Adrenal gland (tissue), 9 donors: ENCODE measurements at regions not wholly inside any gene's neighbourhood (a gene's known extent, or its start where the extent isn't known, plus 50 kb on each side); places are given as distances from the start of the nearest gene placed in this dataset.

Experiments
- DNase-seq, 7 donors: peaks; one replicate each; pipeline ENCODE4 v3.0.0-alpha.2; 2019 to 2020
- H3K27ac ChIP-seq, 5 donors: fragments of 200-600 bp; sonication (generic) in 4 of 5; 1 replicate in 3 of 5; 2 replicates in 2 of 5; pipeline versions ENCODE4 v1.5.1 to v1.8.0; 2016 to 2020; ENCODE audit warnings: mild to moderate bottlenecking in 1 of 5
- H3K27me3 ChIP-seq: fragments of 200-600 bp; 2 replicates; pipeline ENCODE4 v1.8.0; 2021
- H3K36me3 ChIP-seq, 2 donors: fragments of 200-600 bp; replicated peaks in 1 of 2; 1 replicate in 1 of 2; 2 replicates in 1 of 2; pipeline versions ENCODE4 v1.5.1 to v1.8.0; 2018 to 2022
- H3K4me1 ChIP-seq, 2 donors: fragments of 200-600 bp; replicated peaks in 1 of 2; 1 replicate in 1 of 2; 2 replicates in 1 of 2; pipeline versions ENCODE4 v1.5.1 to v1.8.0; 2018 to 2021
- H3K4me3 ChIP-seq, 4 donors: fragments of 200-600 bp; sonication (generic) in 3 of 4; one replicate each; pipeline ENCODE4 v1.5.1; 2016 to 2018
- H3K9me3 ChIP-seq, 3 donors: fragments of 200-600 bp; sonication (generic) in 1 of 3; replicated peaks in 1 of 3; 1 replicate in 2 of 3; 2 replicates in 1 of 3; pipeline versions ENCODE4 v1.5.1 to v1.8.0; 2016 to 2021
- POLR2A ChIP-seq, 2 donors: fragments of 450-650 bp; IDR thresholded peaks; one replicate each; pipeline ENCODE4 v1.6.1; 2017; ENCODE audit warnings: antibody characterized with exemption in 2 of 2, mild to moderate bottlenecking in 2 of 2, moderate library complexity in 1 of 2
- WGBS, 4 donors: extraction: QIAGEN DNeasy Blood & Tissue Kit in 2 of 4; methylation state at CpG; one replicate each; pipeline versions ENCODE4 v1.1.5 to v1.1.7; 2013 to 2017; 5-methylcytosine and 5-hydroxymethylcytosine counted together
- intact Hi-C, 2 donors: fragments of 100-400 bp; cut with DNase I; formaldehyde crosslinking; loops; one replicate each; pipeline versions ENCODE4 v1.14.1 to v1.15.0; 2022 to 2023
- TF ChIP-seq, protein P1 (sequence below), 6 experiments: fragments of 450-650 bp in 4 of 6; fragments of 200-600 bp in 2 of 6; sonication (generic) in 1 of 6; IDR thresholded peaks; 1 replicate in 5 of 6; 2 replicates in 1 of 6; pipeline versions ENCODE4 v1.5.1 to v1.8.0; 2016 to 2021; ENCODE audit warnings: antibody characterized with exemption in 6 of 6, mild to moderate bottlenecking in 2 of 6, moderate library complexity in 1 of 6
- donor health status: healthy with polysubstance abuse.
- donor health status: Bipolar disorder and iron deficiency.
- donor health status: DM: yes; HTN: yes; CAD: no.
- donor health status: DM: no; HTN: no; CAD: no.
- donor health status: DM: no; HTN: no; CAD: no.

GRCh38 chr11:36792996-36793914, 195.2 kb upstream of the RAG2 start:
- H3K4me3 ChIP-seq: peak overlapping the region in 1 of 4 donors; percentile 23

DNA sequence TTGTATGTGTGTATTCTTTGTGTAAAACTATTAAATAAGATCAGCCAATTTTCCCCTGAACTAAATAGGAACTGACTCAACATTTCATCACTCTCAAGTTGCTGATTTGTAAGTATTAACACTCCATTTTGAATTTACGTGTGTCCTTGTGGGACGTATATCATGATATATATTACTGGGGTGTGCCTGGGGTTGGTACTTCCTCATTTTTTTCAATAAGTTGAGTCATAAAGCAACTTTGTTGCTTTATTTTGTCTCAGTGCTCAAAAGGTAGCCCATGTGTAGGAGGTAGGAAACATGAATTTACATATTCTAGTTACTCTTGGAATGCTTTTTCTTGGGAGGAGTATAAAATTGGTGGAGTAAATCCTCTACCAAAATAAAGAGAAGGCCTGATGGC, 193.9 kb upstream of the RAG2 start:
- Histone ChIP-seq H3K27me3 (no peaks in the 10 kb centered on the region), H3K27ac (no peak overlapping the region), H3K9me3 (no peaks in the 10 kb centered on the region), H3K36me3 (no peaks in the 10 kb centered on the region), H3K4me3 (no peak overlapping the region), H3K4me1 (no peaks in the 10 kb centered on the region)
- WGBS, 4 donors: 84 to 93% (median 85%) methylated on average over 2 of the region's 2 CpGs
- DNase-seq: no peak
- intact Hi-C loops: no loop called here
- TF ChIP-seq, protein P1, sequence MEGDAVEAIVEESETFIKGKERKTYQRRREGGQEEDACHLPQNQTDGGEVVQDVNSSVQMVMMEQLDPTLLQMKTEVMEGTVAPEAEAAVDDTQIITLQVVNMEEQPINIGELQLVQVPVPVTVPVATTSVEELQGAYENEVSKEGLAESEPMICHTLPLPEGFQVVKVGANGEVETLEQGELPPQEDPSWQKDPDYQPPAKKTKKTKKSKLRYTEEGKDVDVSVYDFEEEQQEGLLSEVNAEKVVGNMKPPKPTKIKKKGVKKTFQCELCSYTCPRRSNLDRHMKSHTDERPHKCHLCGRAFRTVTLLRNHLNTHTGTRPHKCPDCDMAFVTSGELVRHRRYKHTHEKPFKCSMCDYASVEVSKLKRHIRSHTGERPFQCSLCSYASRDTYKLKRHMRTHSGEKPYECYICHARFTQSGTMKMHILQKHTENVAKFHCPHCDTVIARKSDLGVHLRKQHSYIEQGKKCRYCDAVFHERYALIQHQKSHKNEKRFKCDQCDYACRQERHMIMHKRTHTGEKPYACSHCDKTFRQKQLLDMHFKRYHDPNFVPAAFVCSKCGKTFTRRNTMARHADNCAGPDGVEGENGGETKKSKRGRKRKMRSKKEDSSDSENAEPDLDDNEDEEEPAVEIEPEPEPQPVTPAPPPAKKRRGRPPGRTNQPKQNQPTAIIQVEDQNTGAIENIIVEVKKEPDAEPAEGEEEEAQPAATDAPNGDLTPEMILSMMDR (IDR thresholded peaks at IDR 0.05): no peak
- TF ChIP-seq POLR2A (IDR thresholded peaks at IDR 0.05): no peak

More at GRCh38 chr11:36792996-36793914, 195.2 kb upstream of the RAG2 start:
- H3K9me3 ChIP-seq: no peaks in the 10 kb centered on the region
- TF ChIP-seq, protein P1 (IDR thresholded peaks at IDR 0.05): no peak
- no peak for TF ChIP-seq POLR2A (IDR thresholded peaks at IDR 0.05)
- 17 to 22% (median 21%) methylated on average over 11 of the region's 11 CpGs for WGBS, 4 donors
- no peaks in the 10 kb centered on the region for H3K36me3 ChIP-seq
- no peak overlapping the region for H3K27ac ChIP-seq
- no peak for DNase-seq
- H3K27me3 ChIP-seq: no peaks in the 10 kb centered on the region
- no peaks in the 10 kb centered on the region for H3K4me1 ChIP-seq
- intact Hi-C loops: no loop called here

- Histone ChIP-seq H3K27me3 (no peaks in the 10 kb centered on the region), H3K27ac (no peak overlapping the region), H3K4me3 (no peak overlapping the region), H3K36me3 (no peaks in the 10 kb centered on the region), H3K9me3 (no peaks in the 10 kb centered on the region), H3K4me1 (no peaks in the 10 kb centered on the region)
- WGBS, 4 donors: 59 to 68% (median 62%) methylated on average over 3 of the region's 3 CpGs
- intact Hi-C loops: no loop called here
- TF ChIP-seq, protein P1 (IDR thresholded peaks at IDR 0.05): no peak
- no peak for TF ChIP-seq POLR2A (IDR thresholded peaks at IDR 0.05)
- no peak for DNase-seq
Observed at GRCh38 chr11:36790526-36790925, 192.5 kb upstream of the RAG2 start.

DNA sequence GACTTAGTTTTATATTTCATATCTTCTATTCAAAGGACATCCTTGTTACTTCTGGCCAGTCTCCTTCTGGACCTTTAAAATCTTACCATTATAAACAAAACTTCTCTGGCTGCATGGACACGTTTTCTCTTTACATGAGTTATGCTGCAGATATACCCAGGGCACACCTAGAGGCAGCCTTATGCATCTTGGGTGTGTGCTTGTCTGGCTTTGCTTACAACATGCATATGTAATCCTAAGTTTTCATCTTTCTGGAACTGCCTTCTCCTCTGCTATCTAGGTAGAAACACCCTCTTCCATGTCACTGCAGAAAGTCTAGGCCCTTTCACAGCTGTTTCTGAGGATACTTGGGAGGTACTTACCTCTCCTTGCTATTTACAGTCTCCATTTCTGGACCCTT, 185.8 kb upstream of the RAG2 start:
- intact Hi-C loops: no loop called here
- no peaks in the 10 kb centered on the region for H3K4me1 ChIP-seq
- WGBS, 4 donors: 42 to 60% (median 52%) methylated on average over 1 of the region's 1 CpG
- H3K27me3 ChIP-seq: no peaks in the 10 kb centered on the region
- DNase-seq: no peak
- TF ChIP-seq, protein P1 (IDR thresholded peaks at IDR 0.05): no peak
- no peak for TF ChIP-seq POLR2A (IDR thresholded peaks at IDR 0.05)
- no peak overlapping the region for H3K4me3 ChIP-seq
- H3K27ac ChIP-seq: no peak overlapping the region
- no peaks in the 10 kb centered on the region for H3K36me3 ChIP-seq
- no peaks in the 10 kb centered on the region for H3K9me3 ChIP-seq
